Amniotic stem cell (primary cell): ENCODE measurements at regions not wholly inside any gene's neighbourhood (a gene's known extent, or its start where the extent isn't known, plus 50 kb on each side); places are given as distances from the start of the nearest gene placed in this dataset.

ENCODE experiments used
- DNase-seq: peaks from one replicate; lab custom pipeline; 2025; lab: John Stamatoyannopoulos, UW

- DNase-seq, result no peak
Observed at GRCh38 chr15:39183164-39183881, 397.6 kb upstream of the THBS1 start.

DNA sequence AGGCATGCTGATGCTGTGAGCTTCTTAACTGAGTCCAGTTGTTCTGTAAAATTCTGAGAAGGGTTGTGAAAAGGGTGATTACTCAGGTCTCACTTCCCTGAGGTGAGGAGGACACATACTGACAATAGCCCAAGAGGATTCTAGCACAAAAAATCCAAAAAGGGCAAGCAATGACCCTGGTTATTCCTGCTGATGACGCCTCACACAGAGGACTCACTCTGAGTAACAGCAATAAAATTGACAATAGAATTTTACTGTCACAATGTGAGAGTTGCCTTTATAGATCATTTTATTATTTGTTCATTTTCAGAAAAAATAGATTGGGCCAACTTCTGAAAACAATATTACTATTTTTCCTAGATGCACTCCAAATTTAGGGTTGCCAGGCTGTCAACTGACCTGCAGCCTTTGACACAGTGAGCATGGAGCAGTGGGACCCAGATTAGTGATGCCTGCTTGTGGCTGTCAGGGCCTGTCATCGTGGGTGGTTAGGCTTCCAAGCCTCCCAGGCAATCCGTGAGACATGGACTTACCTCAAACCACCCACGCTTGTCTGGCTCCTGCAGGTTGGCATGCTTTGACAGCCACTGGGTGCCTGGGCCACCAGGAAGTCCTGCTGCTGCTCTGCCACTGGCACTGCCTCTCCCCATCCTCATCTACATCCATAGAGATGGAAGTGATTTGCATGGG is 396.0 kb upstream of the THBS1 start:
- no peak for DNase-seq

DNA sequence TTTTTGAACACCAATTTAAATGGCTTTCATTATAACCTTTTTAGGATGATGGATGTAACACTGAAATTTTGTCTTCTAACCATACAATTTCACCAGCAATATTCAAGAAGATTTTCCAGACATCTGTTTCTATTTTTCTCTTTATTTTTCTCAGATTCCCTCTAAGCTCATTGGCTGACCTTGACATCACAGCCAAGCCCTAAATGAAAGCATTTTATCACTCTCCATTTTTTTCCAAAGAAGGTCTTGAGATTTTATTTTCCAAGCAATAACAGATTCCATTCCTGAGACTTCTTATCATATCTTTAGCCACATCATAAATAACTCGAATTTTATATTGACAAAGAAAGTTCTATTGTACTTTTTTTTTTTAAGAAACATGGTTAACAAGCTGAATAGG is 392.6 kb upstream of the THBS1 start:
- DNase-seq, result no peak

GRCh38 chr15:39188930-39189329 is 391.9 kb upstream of the THBS1 start:
- peak; percentile 14 for DNase-seq

DNA sequence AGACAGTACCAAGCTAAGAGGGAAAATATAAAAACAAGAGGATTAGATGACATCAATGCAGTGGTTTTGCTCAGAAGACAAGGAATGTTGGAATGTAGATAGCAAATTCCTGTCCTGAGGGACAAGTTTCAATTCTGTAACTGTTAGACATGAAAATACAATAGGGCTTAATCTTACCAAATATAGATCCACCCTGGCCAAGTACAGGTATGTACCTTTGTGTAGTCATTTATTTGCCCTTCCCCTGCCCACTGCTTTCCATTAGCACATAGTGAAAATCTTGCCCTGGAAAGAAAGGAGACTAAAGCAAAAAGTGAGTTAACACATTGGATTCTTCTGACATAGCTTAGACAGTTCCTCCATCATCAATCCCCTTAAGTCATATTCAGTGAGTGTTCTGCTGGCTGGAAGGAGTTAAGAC is 389.0 kb upstream of the THBS1 start:
- peak; percentile 37 for DNase-seq

GRCh38 chr15:39192351-39192750 is 388.5 kb upstream of the THBS1 start:
- DNase-seq, result no peak

DNA sequence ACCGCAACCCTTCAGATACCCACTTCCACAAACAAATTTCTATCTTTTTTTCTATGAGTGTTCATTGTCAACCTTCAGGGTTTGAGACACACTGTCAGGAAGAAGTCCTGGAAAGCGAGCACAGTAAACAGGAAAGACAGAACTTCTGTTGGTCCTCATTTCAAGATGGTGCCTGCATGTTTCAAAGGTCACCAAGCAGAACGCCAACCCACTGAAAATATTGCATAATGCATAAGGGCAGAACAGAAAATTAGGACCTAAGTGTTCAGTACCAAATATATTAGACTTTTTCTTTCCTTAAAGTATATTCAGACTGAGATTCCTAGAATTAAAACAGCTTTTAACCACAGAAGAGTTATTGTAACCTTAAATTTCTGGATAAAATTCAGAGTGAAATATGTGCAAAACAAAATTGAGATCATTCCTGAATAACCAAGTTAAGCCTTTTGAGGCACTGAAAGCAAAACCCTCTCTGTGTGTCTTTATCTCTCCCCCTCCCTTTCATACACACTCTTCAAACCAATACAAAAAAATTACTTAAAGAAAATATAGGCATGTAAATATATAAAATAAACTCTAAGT is 387.8 kb upstream of the THBS1 start:
- no peak for DNase-seq

- no peak for DNase-seq
Observed at GRCh38 chr15:39193611-39194010, 387.3 kb upstream of the THBS1 start.

DNA sequence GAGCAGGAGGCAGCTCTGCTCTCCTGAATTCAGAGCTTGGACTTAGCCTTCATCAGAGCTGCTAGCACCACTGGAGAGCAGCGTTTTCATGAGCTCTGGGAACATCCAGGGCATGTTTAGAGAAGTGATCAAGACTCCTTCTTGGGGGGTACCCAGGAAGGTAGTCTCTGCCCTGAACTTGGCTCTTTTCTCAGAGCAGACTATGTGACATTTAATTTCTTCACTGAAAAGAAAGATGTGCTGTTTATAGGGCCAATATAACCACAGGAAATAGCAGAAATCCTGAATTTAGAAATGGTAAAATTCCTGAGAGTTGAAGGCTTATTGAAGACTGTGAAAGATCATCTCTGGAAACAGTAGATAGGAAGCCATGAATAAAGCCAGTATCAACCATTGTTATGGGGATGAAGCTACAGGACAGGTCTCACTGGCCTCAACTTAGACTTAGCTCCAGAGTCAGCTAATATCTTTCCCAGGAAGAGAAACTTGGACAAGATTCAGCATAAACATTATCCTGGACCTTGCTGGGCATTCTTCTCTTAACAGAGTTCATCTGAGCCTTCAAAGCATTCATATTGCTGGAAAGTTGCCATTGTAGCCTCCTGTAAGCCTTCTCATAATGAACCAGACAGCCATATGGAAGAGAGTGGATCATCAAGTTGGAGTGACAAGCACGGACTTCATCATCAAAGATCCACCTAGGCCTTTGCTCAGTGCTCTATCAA is 386.6 kb upstream of the THBS1 start:
- DNase-seq, result no peak

DNA sequence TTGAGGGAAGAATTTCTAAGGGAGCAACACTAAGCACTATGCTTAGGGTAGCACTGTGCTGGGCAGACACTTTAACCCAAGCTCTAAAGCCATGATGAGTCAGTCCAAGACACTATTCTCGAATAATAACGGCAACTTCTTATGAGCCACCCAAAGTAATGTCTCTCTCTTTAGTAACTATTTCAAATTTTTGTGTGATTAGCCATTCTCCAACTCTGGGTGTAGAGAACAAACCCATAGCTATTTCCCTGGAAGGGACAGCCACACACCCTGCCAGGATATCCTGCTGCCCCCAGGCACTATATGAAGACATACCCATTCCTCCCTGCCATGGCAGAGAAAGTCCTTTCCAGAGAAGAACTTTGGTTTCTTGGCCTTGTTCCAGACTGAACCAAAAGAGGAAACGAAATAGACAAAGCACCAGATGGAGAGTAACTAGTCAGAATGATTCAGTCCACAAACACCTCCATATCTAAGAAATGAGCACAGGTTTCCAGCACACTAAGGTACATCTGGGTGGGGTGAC is 384.9 kb upstream of the THBS1 start:
- peak; percentile 67 for DNase-seq

DNA sequence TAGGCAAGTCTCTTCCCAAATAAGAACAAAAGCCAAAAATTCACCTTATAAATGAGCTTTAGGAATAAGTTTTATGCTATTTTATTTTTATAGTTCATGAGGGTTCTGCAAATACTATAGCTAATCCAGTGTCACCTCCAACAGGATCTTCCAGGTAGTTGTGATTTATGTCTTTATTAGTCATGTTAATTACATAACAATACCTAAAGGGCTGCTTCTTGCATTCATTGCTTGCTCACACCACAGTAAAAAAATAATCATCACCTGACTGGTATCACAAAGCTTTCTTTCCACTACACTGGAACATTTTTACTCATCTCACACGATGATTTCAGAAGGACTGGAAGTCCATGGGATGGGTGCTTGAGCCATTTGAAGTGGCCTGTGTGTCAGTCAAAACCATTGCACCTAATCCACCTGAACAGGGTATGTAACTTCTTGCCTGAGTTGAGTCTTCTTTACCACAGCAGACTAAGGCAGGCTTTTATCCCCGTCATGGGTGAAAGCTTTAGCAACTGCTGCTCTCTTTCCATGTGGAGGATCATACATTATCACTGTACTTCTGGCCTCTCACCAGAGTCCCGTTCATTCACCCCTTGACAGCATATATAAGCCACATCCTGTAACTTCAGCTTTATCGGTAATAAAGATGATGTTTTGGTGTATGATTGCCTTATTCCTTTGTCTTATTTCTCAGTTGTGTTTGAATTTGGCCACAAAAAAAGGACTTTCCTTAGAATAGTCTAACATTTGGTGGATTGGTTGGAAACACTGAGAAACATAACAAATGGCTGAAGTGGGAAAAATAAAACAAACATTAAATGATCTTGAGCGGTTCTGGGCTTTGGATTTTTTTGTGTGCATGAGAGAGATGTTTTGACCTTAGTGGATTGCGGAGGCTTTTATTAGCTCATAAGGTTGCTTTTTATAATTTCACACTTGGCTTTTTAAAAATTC is 382.6 kb upstream of the THBS1 start:
- DNase-seq, result no peak

GRCh38 chr15:39199076-39199475 is 381.8 kb upstream of the THBS1 start:
- DNase-seq, result no peak

DNA sequence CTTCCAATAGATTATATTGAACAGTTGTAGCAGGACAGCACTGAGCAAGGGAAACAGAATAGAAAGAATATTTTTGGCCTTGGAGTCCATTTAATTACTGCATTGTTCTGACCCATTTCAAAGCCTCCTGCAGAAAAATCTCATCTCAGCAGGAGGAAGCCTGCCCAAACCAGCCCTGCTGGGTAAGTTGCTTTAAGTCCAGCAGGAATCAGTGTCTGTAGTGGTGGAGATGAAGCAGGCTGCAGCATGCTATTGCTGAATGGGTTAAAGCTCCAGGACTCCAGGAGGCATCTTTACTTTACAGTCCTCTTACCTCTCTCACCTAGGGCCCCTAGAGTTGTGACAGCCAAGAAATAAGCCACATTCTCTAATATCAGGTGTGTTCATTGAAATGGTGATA is 380.3 kb upstream of the THBS1 start:
- DNase-seq, result no peak

- DNase-seq, result no peak
Observed at GRCh38 chr15:39202641-39203040, 378.2 kb upstream of the THBS1 start.

- no peak for DNase-seq
Observed at GRCh38 chr15:39204031-39204430, 376.8 kb upstream of the THBS1 start.

DNA sequence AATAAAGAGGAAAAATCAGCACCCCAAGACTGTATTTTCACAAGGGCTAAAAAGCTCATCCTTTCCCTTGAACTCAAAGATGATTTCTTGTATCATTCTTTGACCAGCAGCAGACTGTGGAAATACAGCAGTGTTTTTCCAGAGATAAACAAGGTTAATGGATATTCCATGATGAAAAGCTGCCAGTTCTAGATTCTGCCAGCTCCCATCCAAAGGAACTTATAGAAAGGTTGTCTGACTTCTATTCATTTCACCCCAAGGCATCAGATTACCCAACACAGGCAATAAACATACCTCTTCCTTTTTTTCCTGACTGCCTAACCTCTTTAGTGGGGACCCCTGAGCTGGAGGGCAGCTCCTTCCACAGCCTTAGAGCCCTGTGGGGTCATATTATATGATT is 375.8 kb upstream of the THBS1 start:
- DNase-seq, result no peak

DNA sequence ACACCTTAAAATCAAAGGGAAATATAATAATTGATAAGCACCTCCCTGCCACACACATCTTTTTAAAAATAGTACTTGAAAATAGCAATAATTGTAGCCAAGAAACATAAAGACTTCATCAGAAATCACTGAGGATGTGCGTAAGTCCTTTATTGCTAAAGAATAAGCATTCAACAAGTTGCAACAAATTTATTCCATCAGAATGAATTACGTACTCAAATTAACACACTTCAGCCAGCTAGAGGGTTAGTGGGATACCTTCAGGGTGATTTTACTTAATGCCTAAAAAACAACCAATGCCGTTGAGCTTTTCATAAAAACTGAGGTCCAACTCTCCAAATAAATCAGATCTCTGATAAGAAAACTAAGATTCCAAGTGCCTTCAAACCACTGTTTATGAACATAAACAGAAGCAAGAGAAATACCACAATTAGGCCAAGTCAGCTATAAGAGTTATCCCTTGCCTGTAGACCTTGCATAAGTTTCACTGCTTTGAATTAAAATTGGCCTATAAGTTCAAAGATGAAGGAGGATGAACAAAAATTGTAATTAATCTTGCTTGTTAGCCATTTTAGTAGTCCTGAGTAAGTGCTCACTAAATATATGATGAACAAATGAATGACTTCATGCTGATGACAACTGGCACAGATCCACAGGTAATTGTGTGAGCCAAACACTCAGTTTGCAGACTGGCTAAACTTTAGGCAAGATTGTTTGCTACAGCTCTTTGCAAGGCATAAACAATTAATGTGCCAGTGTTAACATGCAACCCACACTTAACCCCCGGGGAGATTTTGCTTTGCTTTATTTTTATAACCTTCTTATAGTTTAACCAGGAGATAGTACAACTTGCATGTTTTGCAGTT is 375.1 kb upstream of the THBS1 start:
- DNase-seq, result no peak

DNA sequence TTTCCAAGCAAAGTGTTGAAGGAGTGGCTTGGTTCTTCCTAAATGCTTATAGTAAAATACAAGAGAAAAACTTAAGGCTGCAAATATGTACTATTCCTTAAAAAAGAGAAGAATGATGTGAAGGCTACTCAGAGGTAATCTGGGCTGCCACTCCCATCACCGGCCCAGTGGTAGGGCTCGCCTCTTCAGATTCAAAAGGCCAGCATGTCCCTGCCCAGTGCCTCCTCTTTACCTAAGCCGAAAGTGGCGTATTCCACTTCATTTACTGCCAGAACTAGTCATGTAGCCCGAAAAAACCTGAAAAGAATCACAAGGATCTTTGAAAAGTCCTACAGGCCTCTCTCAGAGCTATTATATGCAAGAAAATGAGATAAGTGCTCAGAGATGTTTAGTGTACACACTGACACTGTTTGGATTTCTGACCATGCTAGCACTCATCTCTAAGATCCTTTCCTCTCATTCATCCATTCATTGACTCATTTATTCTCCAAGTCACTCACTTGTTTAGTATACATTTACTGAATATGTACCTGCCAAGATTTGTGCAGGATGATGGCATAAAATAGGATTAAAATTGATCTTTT is 373.3 kb upstream of the THBS1 start:
- DNase-seq, result no peak

GRCh38 chr15:39208187-39208586 is 372.7 kb upstream of the THBS1 start:
- no peak for DNase-seq
